ENCODE measurements at regions not wholly inside any gene's neighbourhood (a gene's known extent, or its start where the extent isn't known, plus 50 kb on each side); places are given as distances from the start of the nearest gene placed in this dataset.

GRCh38 chr11:116543911-116544475, 228.8 kb downstream of the BUD13 start:
- peaks cover 51% of the 10 kb centered on the region for H3K27me3 ChIP-seq
- H3K27ac ChIP-seq = no peak overlapping the region
- WGBS, 2 donors (ENCODE audit: low coverage in 1 of 2) = 63 to 81% methylated on average over 4 of the region's 4 CpGs
- TF ChIP-seq POLR2A (IDR thresholded peaks at IDR 0.05) (no peak), POLR2AphosphoS5 (IDR thresholded peaks at IDR 0.05) (no peak), EP300 (IDR thresholded peaks at IDR 0.05) (no peak), CTCF (IDR thresholded peaks at IDR 0.05) (no peak)
- no peaks in the 10 kb centered on the region for H3K4me1 ChIP-seq
- H3K36me3 ChIP-seq = no peaks in the 10 kb centered on the region
- peaks cover 0 to 17% (median 0%) of the 10 kb centered on the region in 3 donors for H3K9me3 ChIP-seq
- no peak overlapping the region for H3K4me3 ChIP-seq
- no peak for ATAC-seq

GRCh38 chr11:116543099-116543498, 229.7 kb downstream of the BUD13 start:
- H3K36me3 ChIP-seq = no peaks in the 10 kb centered on the region
- no peak for TF ChIP-seq POLR2AphosphoS5 (IDR thresholded peaks at IDR 0.05)
- peaks cover 0 to 9% (median 0%) of the 10 kb centered on the region in 3 donors for H3K9me3 ChIP-seq
- WGBS, 2 donors (ENCODE audit: low coverage in 1 of 2) = 38 to 66% methylated on average over 4 of the region's 4 CpGs
- no peak overlapping the region for H3K4me3 ChIP-seq
- ATAC-seq = no peak
- H3K4me1 ChIP-seq = no peaks in the 10 kb centered on the region
- H3K27ac ChIP-seq = no peak overlapping the region
- H3K27me3 ChIP-seq = peaks cover 45% of the 10 kb centered on the region

- Histone ChIP-seq H3K36me3 (no peaks in the 10 kb centered on the region), H3K27me3 (peaks cover 43% of the 10 kb centered on the region), H3K4me3 (no peak overlapping the region), H3K27ac (no peak overlapping the region), H3K9me3 (peaks cover 0 to 9% (median 0%) of the 10 kb centered on the region in 3 donors), H3K4me1 (no peaks in the 10 kb centered on the region)
- ATAC-seq = no peak
- TF ChIP-seq POLR2AphosphoS5 (IDR thresholded peaks at IDR 0.05) (no peak), EP300 (IDR thresholded peaks at IDR 0.05) (no peak), POLR2A (IDR thresholded peaks at IDR 0.05) (no peak), CTCF (IDR thresholded peaks at IDR 0.05) (no peak)
- WGBS, 2 donors (ENCODE audit: low coverage in 1 of 2) = 78 to 93% methylated on average over 3 to 6 of the region's 6 CpGs
These were observed 230.4 kb downstream of the BUD13 start for GRCh38 chr11:116542406-116542805.

- H3K27me3 ChIP-seq = peaks cover 47% of the 10 kb centered on the region
- no peak for TF ChIP-seq POLR2AphosphoS5 (IDR thresholded peaks at IDR 0.05)
- ATAC-seq = no peak
- no peak overlapping the region for H3K27ac ChIP-seq
- H3K4me3 ChIP-seq = no peak overlapping the region
- peaks cover 0 to 9% (median 0%) of the 10 kb centered on the region in 3 donors for H3K9me3 ChIP-seq
- no peaks in the 10 kb centered on the region for H3K36me3 ChIP-seq
- 80% methylated on average over 1 of the region's 1 CpG; no CpG with 5 or more reads in 1 of the 2 donors for WGBS, 2 donors (ENCODE audit: low coverage in 1 of 2)
- no peaks in the 10 kb centered on the region for H3K4me1 ChIP-seq
These were observed 231.3 kb downstream of the BUD13 start for GRCh38 chr11:116541460-116541859.

- Histone ChIP-seq H3K36me3 (no peaks in the 10 kb centered on the region), H3K27ac (no peak overlapping the region), H3K9me3 (peaks cover 0 to 9% (median 0%) of the 10 kb centered on the region in 3 donors), H3K4me1 (no peaks in the 10 kb centered on the region), H3K4me3 (no peak overlapping the region), H3K27me3 (peaks cover 54% of the 10 kb centered on the region)
- 70 to 75% methylated on average over 1 to 3 of the region's 4 CpGs for WGBS, 2 donors (ENCODE audit: low coverage in 1 of 2)
- no peak for ATAC-seq
- TF ChIP-seq CTCF (IDR thresholded peaks at IDR 0.05) = no peak
- no peak for TF ChIP-seq POLR2A (IDR thresholded peaks at IDR 0.05)
- TF ChIP-seq POLR2AphosphoS5 (IDR thresholded peaks at IDR 0.05) = no peak
- no peak for TF ChIP-seq EP300 (IDR thresholded peaks at IDR 0.05)
These were observed 232.0 kb downstream of the BUD13 start for GRCh38 chr11:116540645-116541304.

GRCh38 chr11:116539836-116540418, 232.9 kb downstream of the BUD13 start:
- no peak for ATAC-seq
- Histone ChIP-seq H3K4me1 (no peaks in the 10 kb centered on the region), H3K27ac (no peak overlapping the region), H3K4me3 (no peak overlapping the region), H3K36me3 (no peaks in the 10 kb centered on the region), H3K9me3 (peaks cover 0 to 9% (median 0%) of the 10 kb centered on the region in 3 donors), H3K27me3 (peaks cover 60% of the 10 kb centered on the region)
- 50 to 100% methylated on average over 1 to 2 of the region's 2 CpGs for WGBS, 2 donors (ENCODE audit: low coverage in 1 of 2)
- no peak for TF ChIP-seq POLR2AphosphoS5 (IDR thresholded peaks at IDR 0.05)

All from gastroesophageal sphincter (tissue), 4 donors.